ENCODE measurements at regions not wholly inside any gene's neighbourhood (a gene's known extent, or its start where the extent isn't known, plus 50 kb on each side); places are given as distances from the start of the nearest gene placed in this dataset.

DNA sequence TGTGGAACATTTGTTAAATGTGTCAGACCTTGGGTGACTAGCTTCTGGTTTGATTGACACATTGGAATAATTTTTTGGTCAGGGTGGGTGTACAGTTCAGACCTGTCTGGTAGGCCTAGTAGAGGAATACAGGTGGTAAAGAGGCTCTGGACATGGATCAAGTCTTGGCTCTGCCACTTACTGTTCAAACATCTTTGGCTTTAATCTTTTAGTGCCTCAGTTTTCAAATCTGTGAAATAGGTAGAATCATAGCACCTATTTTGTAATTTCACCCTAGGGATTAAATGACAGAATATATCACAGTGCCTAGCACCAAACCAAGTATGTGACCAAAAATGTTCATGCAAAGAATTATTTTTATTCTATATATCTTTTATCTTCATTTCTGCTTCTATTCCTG, 340.4 kb downstream of the RPS6KC1 start:
- Histone ChIP-seq H3K27me3 (ENCODE audit: insufficient read depth, low read length) (no peaks in the 10 kb centered on the region), H3K36me3 (ENCODE audit: insufficient read depth, low read length) (no peaks in the 10 kb centered on the region), H2AFZ (ENCODE audit: low read length) (no peak overlapping the region), H4K20me1 (ENCODE audit: insufficient read depth, low read length) (no peaks in the 10 kb centered on the region), H3K9me3 (ENCODE audit: low read depth, low read length) (no peaks in the 10 kb centered on the region), H3K79me2 (ENCODE audit: insufficient read depth, low read length) (no peaks in the 10 kb centered on the region), H3K4me2 (ENCODE audit: insufficient read depth, low read length) (no peak overlapping the region), H3K4me1 (ENCODE audit: insufficient read depth, low read length) (no peaks in the 10 kb centered on the region), H3K27ac (ENCODE audit: low read depth, low read length) (no peak overlapping the region), H3K4me3 (ENCODE audit: insufficient read depth, low read length) (no peak overlapping the region)
- DNase-seq (ENCODE audit: insufficient read length, low spot score, missing footprints): no peak
- TF ChIP-seq, protein P1, sequence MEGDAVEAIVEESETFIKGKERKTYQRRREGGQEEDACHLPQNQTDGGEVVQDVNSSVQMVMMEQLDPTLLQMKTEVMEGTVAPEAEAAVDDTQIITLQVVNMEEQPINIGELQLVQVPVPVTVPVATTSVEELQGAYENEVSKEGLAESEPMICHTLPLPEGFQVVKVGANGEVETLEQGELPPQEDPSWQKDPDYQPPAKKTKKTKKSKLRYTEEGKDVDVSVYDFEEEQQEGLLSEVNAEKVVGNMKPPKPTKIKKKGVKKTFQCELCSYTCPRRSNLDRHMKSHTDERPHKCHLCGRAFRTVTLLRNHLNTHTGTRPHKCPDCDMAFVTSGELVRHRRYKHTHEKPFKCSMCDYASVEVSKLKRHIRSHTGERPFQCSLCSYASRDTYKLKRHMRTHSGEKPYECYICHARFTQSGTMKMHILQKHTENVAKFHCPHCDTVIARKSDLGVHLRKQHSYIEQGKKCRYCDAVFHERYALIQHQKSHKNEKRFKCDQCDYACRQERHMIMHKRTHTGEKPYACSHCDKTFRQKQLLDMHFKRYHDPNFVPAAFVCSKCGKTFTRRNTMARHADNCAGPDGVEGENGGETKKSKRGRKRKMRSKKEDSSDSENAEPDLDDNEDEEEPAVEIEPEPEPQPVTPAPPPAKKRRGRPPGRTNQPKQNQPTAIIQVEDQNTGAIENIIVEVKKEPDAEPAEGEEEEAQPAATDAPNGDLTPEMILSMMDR (IDR thresholded peaks at IDR 0.05; ENCODE audit: extremely low read depth, low read depth, low read length): no peak

- no peaks in the 10 kb centered on the region for H3K4me1 ChIP-seq (ENCODE audit: insufficient read depth, low read length)
- H2AFZ ChIP-seq (ENCODE audit: low read length): no peak overlapping the region
- no peak overlapping the region for H3K4me2 ChIP-seq (ENCODE audit: insufficient read depth, low read length)
- H3K9me3 ChIP-seq (ENCODE audit: low read depth, low read length): no peaks in the 10 kb centered on the region
- H3K4me3 ChIP-seq (ENCODE audit: insufficient read depth, low read length): no peak overlapping the region
- no peaks in the 10 kb centered on the region for H3K36me3 ChIP-seq (ENCODE audit: insufficient read depth, low read length)
- DNase-seq (ENCODE audit: insufficient read length, low spot score, missing footprints): no peak
- no peaks in the 10 kb centered on the region for H4K20me1 ChIP-seq (ENCODE audit: insufficient read depth, low read length)
- H3K79me2 ChIP-seq (ENCODE audit: insufficient read depth, low read length): no peaks in the 10 kb centered on the region
- H3K27me3 ChIP-seq (ENCODE audit: insufficient read depth, low read length): no peaks in the 10 kb centered on the region
- TF ChIP-seq, protein P1 (IDR thresholded peaks at IDR 0.05; ENCODE audit: extremely low read depth, low read depth, low read length): no peak
- no peak overlapping the region for H3K27ac ChIP-seq (ENCODE audit: low read depth, low read length)
These were observed 342.8 kb downstream of the RPS6KC1 start for GRCh38 chr1:213393860-213394259.

GRCh38 chr1:213394837-213395236, 343.8 kb downstream of the RPS6KC1 start:
- H4K20me1 ChIP-seq (ENCODE audit: insufficient read depth, low read length): no peaks in the 10 kb centered on the region
- no peak overlapping the region for H3K27ac ChIP-seq (ENCODE audit: low read depth, low read length)
- H3K4me1 ChIP-seq (ENCODE audit: insufficient read depth, low read length): no peaks in the 10 kb centered on the region
- no peaks in the 10 kb centered on the region for H3K27me3 ChIP-seq (ENCODE audit: insufficient read depth, low read length)
- no peak overlapping the region for H2AFZ ChIP-seq (ENCODE audit: low read length)
- TF ChIP-seq, protein P1 (IDR thresholded peaks at IDR 0.05; ENCODE audit: extremely low read depth, low read depth, low read length): no peak
- H3K4me2 ChIP-seq (ENCODE audit: insufficient read depth, low read length): no peak overlapping the region
- no peak for DNase-seq (ENCODE audit: insufficient read length, low spot score, missing footprints)
- H3K79me2 ChIP-seq (ENCODE audit: insufficient read depth, low read length): no peaks in the 10 kb centered on the region
- no peaks in the 10 kb centered on the region for H3K9me3 ChIP-seq (ENCODE audit: low read depth, low read length)
- no peak overlapping the region for H3K4me3 ChIP-seq (ENCODE audit: insufficient read depth, low read length)
- no peaks in the 10 kb centered on the region for H3K36me3 ChIP-seq (ENCODE audit: insufficient read depth, low read length)

DNA sequence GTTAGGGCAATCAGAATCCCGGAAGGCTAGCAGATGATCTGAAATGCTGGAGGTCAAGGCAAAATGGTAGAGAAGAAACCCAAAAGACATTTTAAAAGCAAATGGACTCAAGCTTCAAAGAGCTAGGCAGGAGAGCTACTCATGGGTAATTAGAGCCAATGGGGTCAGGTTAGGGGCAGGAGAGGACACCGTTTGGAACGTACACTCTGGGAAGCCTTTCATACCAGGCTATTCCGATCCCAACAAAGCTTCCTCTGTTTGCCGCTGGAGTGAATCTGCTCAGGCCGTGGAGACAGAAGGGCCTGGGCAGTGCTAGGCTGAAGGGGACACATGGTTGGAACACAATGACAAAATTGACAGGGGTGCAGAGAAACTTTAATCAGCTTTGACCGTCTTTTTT, 346.6 kb downstream of the RPS6KC1 start:
- H3K36me3 ChIP-seq (ENCODE audit: insufficient read depth, low read length): no peaks in the 10 kb centered on the region

More for the DNA sequence above, 346.6 kb downstream of the RPS6KC1 start:
- Histone ChIP-seq H3K79me2 (ENCODE audit: insufficient read depth, low read length) (no peaks in the 10 kb centered on the region), H3K4me1 (ENCODE audit: insufficient read depth, low read length) (no peaks in the 10 kb centered on the region), H3K4me2 (ENCODE audit: insufficient read depth, low read length) (no peak overlapping the region), H4K20me1 (ENCODE audit: insufficient read depth, low read length) (no peaks in the 10 kb centered on the region), H3K4me3 (ENCODE audit: insufficient read depth, low read length) (no peak overlapping the region), H2AFZ (ENCODE audit: low read length) (no peak overlapping the region), H3K27ac (ENCODE audit: low read depth, low read length) (no peak overlapping the region), H3K27me3 (ENCODE audit: insufficient read depth, low read length) (no peaks in the 10 kb centered on the region), H3K9me3 (ENCODE audit: low read depth, low read length) (no peaks in the 10 kb centered on the region)
- TF ChIP-seq, protein P1 (IDR thresholded peaks at IDR 0.05; ENCODE audit: extremely low read depth, low read depth, low read length): no peak
- no peak for DNase-seq (ENCODE audit: insufficient read length, low spot score, missing footprints)
